GM12891 (cell line): ENCODE measurements at regions not wholly inside any gene's neighbourhood (a gene's known extent, or its start where the extent isn't known, plus 50 kb on each side); places are given as distances from the start of the nearest gene placed in this dataset.

Experiments used
- POLR2AphosphoS5 ChIP-seq: IDR thresholded peaks from 2 replicates; pipeline ENCODE4 v1.6.1; 2011; ENCODE audit warnings: low read depth, low read length, control low read depth
- TAF1 ChIP-seq: IDR thresholded peaks from 2 replicates; pipeline ENCODE4 v1.6.1; 2011; ENCODE audit warnings: low read depth, low read length, control low read depth

DNA sequence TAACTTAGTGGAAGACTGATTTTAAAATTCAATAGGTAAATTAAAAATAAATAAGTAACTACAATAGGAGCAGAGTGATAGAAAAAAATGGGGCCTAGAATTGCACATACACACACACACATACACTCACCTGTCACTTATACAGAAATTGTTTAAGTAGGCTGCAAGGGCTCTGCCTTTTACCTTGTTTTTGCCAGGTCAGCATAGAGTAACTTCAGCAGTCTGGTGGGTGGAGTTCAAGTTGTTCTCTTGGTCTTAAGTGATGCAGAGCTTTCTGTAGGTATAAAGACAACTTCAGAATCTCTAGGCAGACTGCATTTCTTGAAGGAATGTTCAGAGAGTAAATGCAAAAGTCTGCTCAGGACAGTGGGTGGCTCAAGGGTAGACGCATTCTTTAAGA is 457.0 kb downstream of the INHBA start:
- TF ChIP-seq TAF1 = no peak
- TF ChIP-seq POLR2AphosphoS5 = no peak
